Activated CD4-positive, alpha-beta T cell treated with anti-CD3 and anti-CD28 coated beads, Interleukin-2, Interleukin-4, amounts not matched to agents 100 ng/mL and 50 ng/mL, durations not matched to agents 16 hours and 8 hours (primary cell): ENCODE measurements at regions not wholly inside any gene's neighbourhood (a gene's known extent, or its start where the extent isn't known, plus 50 kb on each side); places are given as distances from the start of the nearest gene placed in this dataset.
"Not testable (repeated sequence)": the region's sequence is repeated elsewhere in the genome, so short reads cannot be mapped to it uniquely, and the experiment has no call there.

Source experiments
- DNase-seq: peaks from one replicate; pipeline ENCODE4 v3.0.0-alpha.2; 2020; ENCODE audit warnings: low spot score

GRCh38 chr10:3264161-3264761 is 91.7 kb upstream of the PITRM1 start:
- DNase-seq: no peak

DNA sequence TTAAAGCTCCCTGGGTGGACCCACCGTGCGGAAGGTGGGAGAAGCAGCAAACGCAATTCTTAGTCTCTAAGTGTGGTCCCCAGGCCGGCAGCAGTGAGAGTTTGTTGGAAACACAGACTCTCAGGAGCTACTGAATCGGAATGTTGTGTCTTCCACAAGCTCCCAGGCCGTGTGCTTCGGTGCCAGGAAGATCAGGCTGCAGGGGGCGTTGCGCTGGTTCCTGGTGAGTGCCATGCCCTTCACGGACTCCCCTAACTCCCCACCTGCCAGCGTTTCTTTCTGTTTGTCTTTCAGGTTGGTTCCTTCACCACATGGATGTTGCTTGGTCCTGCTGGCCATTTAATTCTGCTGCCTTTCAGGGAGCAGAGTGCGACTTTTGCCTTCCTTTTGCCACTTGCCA is 91.2 kb upstream of the PITRM1 start:
- no peak for DNase-seq

- no peak for DNase-seq
Measured at GRCh38 chr10:3263082-3263481, 90.5 kb upstream of the PITRM1 start.

DNA sequence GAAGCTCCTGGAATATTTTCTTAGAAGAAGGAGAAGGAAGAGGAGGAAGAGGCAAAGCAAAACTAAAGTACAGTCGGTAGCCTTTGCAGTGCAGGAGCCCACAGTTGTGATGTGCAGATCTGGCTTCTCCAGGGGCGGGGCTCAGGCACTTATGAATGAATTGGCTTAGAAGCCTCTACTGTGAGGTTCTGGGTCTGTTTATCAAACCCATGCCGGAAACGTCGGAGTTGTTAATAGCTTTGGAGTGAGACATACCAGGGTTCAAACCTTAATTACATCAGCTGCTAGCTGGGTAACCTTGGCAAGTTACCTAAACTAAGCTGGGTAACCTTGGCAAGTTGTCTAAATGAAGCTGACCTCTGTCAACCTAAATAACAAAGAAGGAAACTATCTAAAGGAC is 89.3 kb upstream of the PITRM1 start:
- DNase-seq: no peak

DNA sequence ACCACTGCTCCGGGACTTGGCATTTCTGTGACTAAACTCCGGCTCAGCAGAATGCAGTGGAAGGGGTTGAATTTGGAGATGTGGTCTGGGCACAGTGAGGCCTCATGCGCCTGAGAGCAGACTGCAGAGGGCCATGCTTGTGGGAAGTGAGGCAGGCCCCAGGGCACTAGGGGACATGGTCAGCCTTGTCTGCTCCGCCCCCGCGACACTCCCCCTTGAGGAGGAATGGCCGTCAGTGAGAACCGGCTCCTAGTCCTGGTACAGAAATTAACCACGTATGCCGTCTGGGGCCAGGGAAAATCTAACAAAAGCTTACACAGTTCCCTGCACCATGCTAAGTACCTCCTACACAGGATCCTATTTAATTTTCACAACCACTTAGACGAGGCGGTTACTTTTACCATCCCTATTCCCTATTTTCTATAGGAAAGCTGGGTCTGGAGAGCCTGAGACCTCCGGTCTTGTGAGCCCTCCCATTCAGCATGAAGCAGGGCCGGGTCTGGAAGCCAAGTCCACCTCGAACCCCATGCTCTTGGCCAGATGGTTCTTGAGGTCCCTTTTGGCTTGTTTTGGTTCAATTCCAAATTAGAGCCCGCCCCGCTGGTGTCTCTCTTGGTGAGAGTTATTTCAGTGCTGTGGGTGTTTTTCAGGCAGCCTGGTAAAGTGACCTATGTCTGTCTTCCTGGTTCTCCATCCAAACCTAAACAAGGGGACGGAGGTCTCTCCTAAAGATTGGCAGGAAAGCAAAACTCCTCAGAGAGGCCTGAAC is 87.7 kb upstream of the PITRM1 start:
- no peak for DNase-seq

DNA sequence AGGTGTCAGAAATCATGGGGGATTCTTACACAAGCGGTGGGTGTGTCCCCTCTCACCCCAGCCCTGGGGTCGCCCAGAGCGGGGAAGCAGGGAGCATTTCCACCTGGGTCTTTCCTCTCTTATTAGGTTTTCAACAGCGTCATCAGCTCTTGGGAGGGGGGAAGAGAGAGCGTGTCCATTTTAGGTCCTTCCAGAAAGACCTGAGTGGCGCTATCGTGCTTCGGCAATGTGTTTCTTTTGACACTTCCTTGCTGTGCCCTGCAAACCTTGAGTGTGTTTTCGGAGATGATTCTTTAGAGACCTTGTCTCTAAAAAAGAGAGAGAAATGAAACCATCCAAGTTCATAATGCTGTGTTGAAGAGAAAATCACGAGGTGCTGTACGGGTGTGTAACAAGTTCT is 86.9 kb upstream of the PITRM1 start:
- DNase-seq: no peak

DNA sequence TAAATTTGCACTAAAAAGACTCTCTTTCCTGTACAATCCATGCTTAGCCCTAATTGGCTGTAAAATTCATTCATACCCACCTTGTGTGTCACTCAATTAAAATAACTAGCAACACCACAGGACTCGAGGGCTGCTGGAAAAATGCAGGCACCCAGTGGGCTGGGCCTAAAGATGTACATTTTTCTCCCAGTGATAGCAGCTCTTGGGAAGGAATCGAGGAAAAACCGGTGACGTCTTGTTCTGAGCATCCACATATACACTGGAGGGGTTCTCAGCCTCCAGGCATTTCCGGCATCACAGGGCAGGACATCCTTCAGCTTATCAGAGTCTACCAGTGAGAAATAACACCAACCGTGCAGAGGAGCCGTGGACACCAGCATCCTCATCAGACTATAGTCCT is 85.8 kb upstream of the PITRM1 start:
- DNase-seq: no peak

DNA sequence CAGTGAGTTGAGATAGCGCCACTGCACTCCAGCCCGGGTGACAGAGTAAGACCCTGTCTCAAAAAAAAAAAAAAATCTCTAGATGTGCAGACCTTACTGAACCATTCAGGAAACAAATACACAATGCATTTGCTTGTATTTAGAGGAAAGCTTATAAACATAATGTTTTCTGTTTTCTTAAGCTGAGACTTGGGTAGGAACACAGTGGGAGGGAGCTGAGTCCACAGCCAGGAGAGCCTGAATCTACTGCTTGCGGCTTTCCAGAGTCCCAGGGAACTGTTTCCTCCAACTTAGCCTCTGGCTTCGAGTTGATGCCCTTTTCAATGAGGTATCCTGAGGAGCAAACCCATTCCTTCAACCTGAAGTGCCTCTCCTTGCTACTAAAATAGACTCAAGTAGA is 83.0 kb upstream of the PITRM1 start:
- no peak for DNase-seq

GRCh38 chr10:3255075-3255474 is 82.5 kb upstream of the PITRM1 start:
- DNase-seq: no peak

DNA sequence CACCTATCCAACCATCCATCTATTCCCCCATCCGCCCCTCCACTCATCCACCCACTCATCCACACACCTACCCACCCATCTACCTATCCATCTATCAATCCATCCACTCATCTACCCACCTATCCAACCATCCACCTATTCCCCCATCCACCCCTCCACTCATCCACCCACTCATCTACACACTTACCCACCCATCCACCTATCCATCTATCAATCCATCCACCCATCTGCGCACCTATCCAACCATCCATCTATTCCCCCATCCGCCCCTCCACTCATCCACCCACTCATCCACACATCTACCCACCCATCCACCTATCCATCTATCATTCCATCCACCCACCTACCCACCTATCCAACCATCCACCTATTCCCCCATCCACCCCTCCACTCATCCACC is 81.4 kb upstream of the PITRM1 start:
- DNase-seq: not testable (repeated sequence)

DNA sequence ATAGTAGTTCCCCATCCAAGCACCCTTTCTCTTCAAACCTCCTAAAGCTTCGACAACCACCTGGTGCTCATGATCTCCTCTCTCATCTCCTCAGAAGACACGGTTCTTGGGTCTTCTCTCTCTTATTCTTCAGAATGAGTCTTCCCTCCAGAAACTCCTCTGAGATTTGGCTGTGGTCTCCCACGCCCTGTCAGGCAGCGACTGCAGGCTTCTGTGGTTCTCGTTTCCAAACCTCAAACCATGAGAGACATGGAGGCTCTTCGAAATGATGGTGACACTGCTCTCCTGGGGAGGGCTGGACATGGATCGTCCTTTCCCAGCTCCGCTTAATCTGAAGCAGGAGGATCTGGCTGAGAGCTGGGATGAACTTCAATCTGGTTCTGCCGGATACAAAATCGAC is 78.6 kb upstream of the PITRM1 start:
- no peak for DNase-seq

GRCh38 chr10:3249307-3249889 is 76.8 kb upstream of the PITRM1 start:
- DNase-seq: no peak

GRCh38 chr10:3248526-3249306 is 76.1 kb upstream of the PITRM1 start:
- DNase-seq: peak; percentile 11

- no peak for DNase-seq
Measured at GRCh38 chr10:3245395-3245794, 72.8 kb upstream of the PITRM1 start.

- DNase-seq: no peak
Measured at GRCh38 chr10:3241967-3242650, 69.5 kb upstream of the PITRM1 start.

- no peak for DNase-seq
Measured at GRCh38 chr10:3241274-3241921, 68.8 kb upstream of the PITRM1 start.

- no peak for DNase-seq
Measured at GRCh38 chr10:3239920-3240894, 67.6 kb upstream of the PITRM1 start.

DNA sequence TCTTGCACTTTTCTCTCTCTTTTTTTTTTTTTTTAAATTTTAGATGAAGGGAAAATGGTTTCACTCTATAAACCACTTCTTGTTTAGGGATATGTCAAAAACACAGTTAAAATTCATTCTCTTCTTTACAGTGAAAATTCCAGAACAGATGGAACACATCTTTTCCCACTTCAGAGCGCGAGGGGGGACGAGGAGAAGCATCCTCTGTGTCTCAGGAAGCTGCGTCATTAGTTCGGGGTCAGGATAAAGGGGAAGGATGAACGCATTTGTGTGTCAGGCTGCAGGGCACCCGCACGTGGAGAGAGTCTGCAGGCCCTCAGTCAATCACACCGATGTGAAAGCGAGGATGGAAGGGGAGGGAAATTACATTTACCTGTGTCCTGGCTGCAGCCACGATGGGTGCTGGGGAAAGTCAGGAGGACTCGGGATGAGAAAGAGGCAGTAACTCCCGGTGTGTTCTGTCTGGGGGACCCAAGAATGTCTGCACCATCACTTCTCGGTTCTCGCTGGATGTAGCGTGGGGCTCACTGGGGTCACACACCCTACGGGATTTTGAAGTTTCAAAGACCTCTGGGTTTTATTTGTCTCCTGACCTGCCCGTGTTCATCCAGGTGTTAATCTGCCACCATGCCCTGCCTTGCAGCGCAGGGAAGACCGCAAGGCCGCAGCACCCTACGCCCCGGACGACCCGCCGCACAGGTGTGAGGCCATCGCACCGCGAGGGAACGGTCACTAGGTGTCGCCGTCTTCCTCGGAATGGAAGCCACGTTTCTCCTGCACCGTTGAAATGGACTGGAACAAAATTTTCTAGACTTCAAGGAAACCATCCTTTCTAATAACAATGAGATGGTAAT is 66.7 kb upstream of the PITRM1 start:
- DNase-seq: peak; percentile 66

DNA sequence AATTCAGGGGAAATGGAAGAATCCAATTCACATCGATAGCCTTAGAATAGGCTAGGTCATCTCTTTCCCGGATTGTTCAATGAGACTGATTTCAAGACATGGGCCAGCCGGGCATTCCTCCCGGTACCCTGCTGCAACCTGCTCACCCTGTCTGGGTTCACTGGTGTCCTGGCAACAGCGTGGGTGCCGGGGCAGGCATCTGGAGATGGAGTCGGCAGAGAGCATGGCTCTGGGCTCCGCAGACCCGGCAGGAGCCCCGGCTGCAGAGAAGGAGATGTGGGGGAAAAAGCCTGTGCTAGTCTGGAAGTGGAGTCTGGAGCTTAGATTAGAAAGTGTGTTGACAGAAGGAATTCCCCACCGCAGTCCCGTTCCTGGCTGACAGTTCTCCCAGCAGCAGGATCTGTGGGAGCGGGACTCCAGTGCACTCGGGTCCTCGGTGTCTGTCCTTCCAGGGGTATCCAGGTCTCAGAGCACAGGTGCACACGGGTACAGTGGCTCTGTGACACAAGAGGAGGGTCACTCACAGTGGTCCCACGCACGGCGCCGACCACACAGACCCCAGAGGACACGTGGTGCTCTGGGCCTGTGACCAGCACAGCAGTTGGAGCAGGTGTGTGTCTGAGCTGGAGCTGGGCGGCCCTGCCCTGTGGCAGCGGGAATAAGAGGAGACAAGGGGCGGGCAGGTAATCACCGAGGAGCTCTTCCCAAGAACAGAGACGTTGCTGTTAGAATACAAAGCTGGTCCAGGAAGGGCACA is 65.7 kb upstream of the PITRM1 start:
- DNase-seq: no peak
